ENCODE measurements at regions not wholly inside any gene's neighbourhood (a gene's known extent, or its start where the extent isn't known, plus 50 kb on each side); places are given as distances from the start of the nearest gene placed in this dataset.

DNA sequence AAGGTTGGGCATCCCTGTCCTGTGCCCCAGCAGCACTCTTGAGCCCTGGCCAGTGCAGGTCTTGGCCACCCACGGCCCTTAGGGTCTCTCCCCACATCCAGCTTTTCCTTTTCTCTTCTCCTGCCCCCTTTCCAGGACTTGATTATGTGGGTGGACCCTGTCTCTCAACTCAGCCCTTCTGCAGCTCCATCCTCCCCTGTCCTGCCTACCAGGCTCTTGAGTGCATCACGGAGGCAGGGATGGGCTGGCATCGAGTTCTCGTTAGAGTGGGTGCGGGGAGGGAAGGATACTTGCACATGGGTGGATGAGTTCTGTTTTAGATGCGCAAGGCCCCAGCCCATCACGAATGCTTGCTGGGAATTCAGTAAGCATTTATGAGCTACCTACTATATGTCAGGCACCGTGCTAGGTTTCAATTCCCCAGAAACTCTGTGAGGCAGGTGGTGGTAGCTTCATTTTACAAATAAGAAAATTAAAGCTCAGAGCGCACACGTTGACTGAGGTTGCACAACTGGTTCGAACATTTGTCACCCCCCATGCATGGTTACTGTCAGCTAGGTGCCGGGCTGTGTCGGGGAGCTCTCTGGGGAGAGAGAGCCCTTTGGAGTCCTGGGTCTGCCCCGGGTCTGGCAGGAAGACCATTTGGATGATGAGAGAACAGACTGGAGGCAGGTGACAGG, 144.6 kb upstream of the PITX1 start:
- no peaks in the 10 kb centered on the region for H3K4me1 ChIP-seq
- no peak overlapping the region for H3K27ac ChIP-seq
- DNase-seq, result no peak
- 72% methylated on average over 14 of the region's 14 CpGs; no CpG with 5 or more reads in 1 of the 2 donors for WGBS, 2 donors (ENCODE audit: low coverage in 1 of 2)
- no peaks in the 10 kb centered on the region for H3K9me3 ChIP-seq
- no peaks in the 10 kb centered on the region for H3K36me3 ChIP-seq
- TF ChIP-seq, protein P1, sequence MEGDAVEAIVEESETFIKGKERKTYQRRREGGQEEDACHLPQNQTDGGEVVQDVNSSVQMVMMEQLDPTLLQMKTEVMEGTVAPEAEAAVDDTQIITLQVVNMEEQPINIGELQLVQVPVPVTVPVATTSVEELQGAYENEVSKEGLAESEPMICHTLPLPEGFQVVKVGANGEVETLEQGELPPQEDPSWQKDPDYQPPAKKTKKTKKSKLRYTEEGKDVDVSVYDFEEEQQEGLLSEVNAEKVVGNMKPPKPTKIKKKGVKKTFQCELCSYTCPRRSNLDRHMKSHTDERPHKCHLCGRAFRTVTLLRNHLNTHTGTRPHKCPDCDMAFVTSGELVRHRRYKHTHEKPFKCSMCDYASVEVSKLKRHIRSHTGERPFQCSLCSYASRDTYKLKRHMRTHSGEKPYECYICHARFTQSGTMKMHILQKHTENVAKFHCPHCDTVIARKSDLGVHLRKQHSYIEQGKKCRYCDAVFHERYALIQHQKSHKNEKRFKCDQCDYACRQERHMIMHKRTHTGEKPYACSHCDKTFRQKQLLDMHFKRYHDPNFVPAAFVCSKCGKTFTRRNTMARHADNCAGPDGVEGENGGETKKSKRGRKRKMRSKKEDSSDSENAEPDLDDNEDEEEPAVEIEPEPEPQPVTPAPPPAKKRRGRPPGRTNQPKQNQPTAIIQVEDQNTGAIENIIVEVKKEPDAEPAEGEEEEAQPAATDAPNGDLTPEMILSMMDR (IDR thresholded peaks at IDR 0.05), result no peak
- TF ChIP-seq POLR2AphosphoS5 (IDR thresholded peaks at IDR 0.05) (no peak), POLR2A (IDR thresholded peaks at IDR 0.05) (no peak), EP300 (IDR thresholded peaks at IDR 0.05; ENCODE audit: low read depth) (no peak)
- in situ Hi-C loops (cut with MboI; ENCODE audit: low pct_ligation_motif_present in 1 of 4, low pct_unique_long_range_greater_than_20kb in 1 of 4, low sequenced_read_pairs in 3 of 4), result loop anchor here in 1 of 4 donors (25.0 kb wide), 1 partner anchor 141 kb away; the partner anchor contains the start of gene PITX1
- no peaks in the 10 kb centered on the region for H3K27me3 ChIP-seq
- no peak overlapping the region for H3K4me3 ChIP-seq
- intact Hi-C loops (cut with DNase I; ENCODE audit: low total_unique reads), result no loop called here

DNA sequence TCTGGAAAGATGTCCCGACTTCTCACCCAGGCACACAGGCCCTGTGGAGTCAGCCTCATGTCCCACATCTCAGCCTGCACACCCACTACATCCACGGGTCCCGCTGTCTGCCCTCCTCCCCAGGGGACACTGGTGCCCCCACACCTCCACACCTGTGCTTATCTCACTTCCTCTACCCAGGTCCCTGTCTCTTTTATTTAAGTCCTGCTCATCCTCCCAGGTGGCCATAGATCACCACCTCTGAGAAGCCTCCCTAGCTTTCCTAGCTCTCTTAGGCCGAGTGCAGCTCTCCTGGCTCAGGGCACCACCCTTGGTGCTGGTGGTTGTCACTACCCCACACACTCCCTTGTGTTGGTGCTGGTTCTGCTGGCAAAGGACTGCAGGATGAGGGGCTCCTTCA, 143.6 kb upstream of the PITX1 start:
- Histone ChIP-seq H3K27me3 (peaks cover 6% of the 10 kb centered on the region), H3K36me3 (no peaks in the 10 kb centered on the region), H3K9me3 (no peaks in the 10 kb centered on the region), H3K4me1 (no peaks in the 10 kb centered on the region), H3K27ac (no peak overlapping the region), H3K4me3 (no peak overlapping the region)
- in situ Hi-C loops (cut with MboI; ENCODE audit: low pct_ligation_motif_present in 1 of 4, low pct_unique_long_range_greater_than_20kb in 1 of 4, low sequenced_read_pairs in 3 of 4) (loop anchor here in 1 of 4 donors (25.0 kb wide), 1 partner anchor 140 kb away; the partner anchor contains the start of gene PITX1), intact Hi-C loops (cut with DNase I; ENCODE audit: low total_unique reads) (no loop called here)
- no peak for DNase-seq
- WGBS, 2 donors (ENCODE audit: low coverage in 1 of 2), result 72 to 100% methylated on average over 1 to 4 of the region's 4 CpGs
- TF ChIP-seq EP300 (IDR thresholded peaks at IDR 0.05; ENCODE audit: low read depth) (no peak), POLR2AphosphoS5 (IDR thresholded peaks at IDR 0.05) (no peak), POLR2A (IDR thresholded peaks at IDR 0.05) (no peak)
- TF ChIP-seq, protein P1 (IDR thresholded peaks at IDR 0.05), result no peak

DNA sequence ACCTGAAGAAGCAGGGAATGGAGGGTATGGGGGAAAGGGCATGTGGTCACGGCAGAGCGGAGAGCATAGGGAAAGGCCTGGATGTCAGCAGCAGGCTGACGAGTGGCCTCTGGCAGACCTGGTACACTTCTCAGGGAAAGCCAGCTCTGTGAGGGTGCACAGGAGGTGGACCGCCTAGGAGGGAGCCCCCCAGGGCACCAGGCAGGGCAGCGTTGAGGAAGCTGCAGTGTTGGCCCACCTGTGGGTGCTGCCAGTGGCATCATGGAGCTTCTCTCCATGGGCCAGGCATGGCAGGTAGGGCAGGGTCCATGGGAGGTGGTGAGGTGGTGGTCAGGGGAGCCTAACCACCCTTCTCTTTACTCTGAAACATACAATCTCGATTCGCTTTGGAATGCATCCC, 143.0 kb upstream of the PITX1 start:
- TF ChIP-seq, protein P1 (IDR thresholded peaks at IDR 0.05), result no peak
- no peak for TF ChIP-seq EP300 (IDR thresholded peaks at IDR 0.05; ENCODE audit: low read depth)
- TF ChIP-seq POLR2AphosphoS5 (IDR thresholded peaks at IDR 0.05), result no peak
- TF ChIP-seq POLR2A (IDR thresholded peaks at IDR 0.05), result no peak
- Histone ChIP-seq H3K27me3 (peaks cover 6% of the 10 kb centered on the region), H3K36me3 (no peaks in the 10 kb centered on the region), H3K4me3 (no peak overlapping the region), H3K27ac (no peak overlapping the region), H3K9me3 (no peaks in the 10 kb centered on the region), H3K4me1 (no peaks in the 10 kb centered on the region)
- no peak for DNase-seq
- in situ Hi-C loops (cut with MboI; ENCODE audit: low pct_ligation_motif_present in 1 of 4, low pct_unique_long_range_greater_than_20kb in 1 of 4, low sequenced_read_pairs in 3 of 4), result loop anchor here in 1 of 4 donors (25.0 kb wide), 1 partner anchor 140 kb away; the partner anchor contains the start of gene PITX1
- 95% methylated on average over 7 of the region's 7 CpGs; no CpG with 5 or more reads in 1 of the 2 donors for WGBS, 2 donors (ENCODE audit: low coverage in 1 of 2)
- intact Hi-C loops (cut with DNase I; ENCODE audit: low total_unique reads), result no loop called here

DNA sequence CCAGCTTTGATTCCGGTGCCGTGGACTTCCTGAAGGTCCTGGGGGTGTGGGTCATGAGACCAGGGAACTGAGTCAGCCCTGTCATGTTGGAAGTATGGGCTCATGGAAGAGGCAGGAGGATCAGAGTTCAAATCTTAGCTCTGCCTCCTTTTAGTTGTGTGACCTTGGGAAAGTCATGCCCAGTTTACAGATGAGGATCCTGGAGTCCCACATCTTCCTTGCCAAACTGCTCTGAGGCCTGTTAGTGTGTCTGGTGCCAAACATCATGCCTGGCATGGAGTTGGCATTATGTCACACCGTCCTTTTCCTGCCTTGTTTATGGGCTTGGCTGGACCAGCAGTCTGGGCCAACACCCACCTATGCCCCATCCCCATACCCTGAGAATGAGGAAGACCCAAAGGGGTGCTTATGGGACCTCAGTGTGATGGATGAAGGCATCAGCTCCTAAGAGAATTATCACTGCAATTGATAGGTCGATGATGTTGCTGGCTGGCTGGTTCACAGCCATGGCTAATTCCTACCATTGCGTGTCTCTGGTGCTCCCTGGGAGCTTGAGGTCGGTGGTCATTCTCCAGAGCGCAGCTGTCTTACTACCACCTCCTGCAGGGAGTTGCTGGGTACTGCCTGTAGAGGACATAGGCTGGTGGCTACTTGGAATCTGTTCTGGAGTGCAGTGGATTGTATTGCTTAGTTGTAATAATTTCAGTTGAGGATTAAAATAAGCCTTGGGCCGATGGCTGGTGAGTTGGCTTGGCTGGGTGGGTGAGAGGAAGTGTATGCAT, 140.5 kb upstream of the PITX1 start:
- Histone ChIP-seq H3K27ac (no peak overlapping the region), H3K36me3 (no peaks in the 10 kb centered on the region), H3K27me3 (peaks cover 10% of the 10 kb centered on the region), H3K4me3 (no peak overlapping the region), H3K4me1 (no peaks in the 10 kb centered on the region), H3K9me3 (no peaks in the 10 kb centered on the region)
- intact Hi-C loops (cut with DNase I; ENCODE audit: low total_unique reads) (no loop called here), in situ Hi-C loops (cut with MboI; ENCODE audit: low pct_ligation_motif_present in 1 of 4, low pct_unique_long_range_greater_than_20kb in 1 of 4, low sequenced_read_pairs in 3 of 4) (loop anchor here in 1 of 4 donors (25.0 kb wide), 1 partner anchor 137 kb away; the partner anchor contains the start of gene PITX1)
- TF ChIP-seq POLR2A (IDR thresholded peaks at IDR 0.05), result no peak
- TF ChIP-seq, protein P1 (IDR thresholded peaks at IDR 0.05), result no peak
- no peak for DNase-seq
- WGBS, 2 donors (ENCODE audit: low coverage in 1 of 2), result 70 to 100% methylated on average over 1 to 8 of the region's 8 CpGs
